ENCODE measurements at regions not wholly inside any gene's neighbourhood (a gene's known extent, or its start where the extent isn't known, plus 50 kb on each side); places are given as distances from the start of the nearest gene placed in this dataset.

GRCh38 chr3:8201886-8202285 lies 299.7 kb upstream of the LMCD1 start:
- no peak for DNase-seq (ENCODE audit: low read depth)

- DNase-seq (ENCODE audit: low read depth) = no peak
Observed at GRCh38 chr3:8204331-8204730, 297.3 kb upstream of the LMCD1 start.

GRCh38 chr3:8204853-8205650 lies 296.6 kb upstream of the LMCD1 start:
- no peak for DNase-seq (ENCODE audit: low read depth)

GRCh38 chr3:8205881-8206280 lies 295.7 kb upstream of the LMCD1 start:
- no peak for DNase-seq (ENCODE audit: low read depth)

GRCh38 chr3:8206971-8207617 lies 294.5 kb upstream of the LMCD1 start:
- no peak for DNase-seq (ENCODE audit: low read depth)

GRCh38 chr3:8210882-8211341 lies 290.7 kb upstream of the LMCD1 start:
- no peak for DNase-seq (ENCODE audit: low read depth)

- DNase-seq (ENCODE audit: low read depth) = no peak
Observed at GRCh38 chr3:8212794-8213193, 288.8 kb upstream of the LMCD1 start.

GRCh38 chr3:8213286-8213685 lies 288.3 kb upstream of the LMCD1 start:
- no peak for DNase-seq (ENCODE audit: low read depth)

GRCh38 chr3:8215821-8216220 lies 285.8 kb upstream of the LMCD1 start:
- no peak for DNase-seq (ENCODE audit: low read depth)

- DNase-seq (ENCODE audit: low read depth) = no peak
Observed at GRCh38 chr3:8218353-8218940, 283.2 kb upstream of the LMCD1 start.

GRCh38 chr3:8220291-8220690 lies 281.3 kb upstream of the LMCD1 start:
- DNase-seq (ENCODE audit: low read depth) = no peak

GRCh38 chr3:8223766-8224165 lies 277.9 kb upstream of the LMCD1 start:
- no peak for DNase-seq (ENCODE audit: low read depth)

GRCh38 chr3:8224941-8225340 lies 276.7 kb upstream of the LMCD1 start:
- DNase-seq (ENCODE audit: low read depth) = no peak

GRCh38 chr3:8233938-8234337 lies 267.7 kb upstream of the LMCD1 start:
- DNase-seq (ENCODE audit: low read depth) = no peak

GRCh38 chr3:8236264-8236663 lies 265.4 kb upstream of the LMCD1 start:
- no peak for DNase-seq (ENCODE audit: low read depth)

- DNase-seq (ENCODE audit: low read depth) = no peak
Observed at GRCh38 chr3:8237893-8238292, 263.7 kb upstream of the LMCD1 start.

GRCh38 chr3:8238432-8238831 lies 263.2 kb upstream of the LMCD1 start:
- DNase-seq (ENCODE audit: low read depth) = no peak

- no peak for DNase-seq (ENCODE audit: low read depth)
Observed at GRCh38 chr3:8239095-8239494, 262.5 kb upstream of the LMCD1 start.

- DNase-seq (ENCODE audit: low read depth) = peak; percentile 9
Observed at GRCh38 chr3:8239718-8240695, 261.6 kb upstream of the LMCD1 start.

- no peak for DNase-seq (ENCODE audit: low read depth)
Observed at GRCh38 chr3:8246070-8246469, 255.6 kb upstream of the LMCD1 start.

- no peak for DNase-seq (ENCODE audit: low read depth)
Observed at GRCh38 chr3:8253201-8253600, 248.4 kb upstream of the LMCD1 start.

- DNase-seq (ENCODE audit: low read depth) = no peak
Observed at GRCh38 chr3:8254489-8254888, 247.1 kb upstream of the LMCD1 start.

Data from activated T-cell treated with anti-CD3 and anti-CD28 coated beads for 1 hour (primary cell).